ENCODE measurements at regions not wholly inside any gene's neighbourhood (a gene's known extent, or its start where the extent isn't known, plus 50 kb on each side); places are given as distances from the start of the nearest gene placed in this dataset.

GRCh38 chr2:199216253-199216652 lies 241.5 kb downstream of the SATB2 start:
- H3K4me3 ChIP-seq (ENCODE audit: control insufficient read depth, low read depth, low read length), result no peak overlapping the region
- TF ChIP-seq CTCF (conservative IDR thresholded peaks at IDR 0.05; ENCODE audit: control insufficient read depth, insufficient read depth, low read depth, low read length), result no peak
- DNase-seq (ENCODE audit: low read depth), result no peak

GRCh38 chr2:199207011-199207410 lies 250.7 kb downstream of the SATB2 start:
- no peak for TF ChIP-seq CTCF (conservative IDR thresholded peaks at IDR 0.05; ENCODE audit: control insufficient read depth, insufficient read depth, low read depth, low read length)

GRCh38 chr2:199206536-199206935 lies 251.2 kb downstream of the SATB2 start:
- TF ChIP-seq CTCF (conservative IDR thresholded peaks at IDR 0.05; ENCODE audit: control insufficient read depth, insufficient read depth, low read depth, low read length), result no peak
- no peak for DNase-seq (ENCODE audit: low read depth)
- no peak overlapping the region for H3K4me3 ChIP-seq (ENCODE audit: control insufficient read depth, low read depth, low read length)

More at GRCh38 chr2:199207011-199207410, 250.7 kb downstream of the SATB2 start:
- DNase-seq (ENCODE audit: low read depth), result no peak
- no peak overlapping the region for H3K4me3 ChIP-seq (ENCODE audit: control insufficient read depth, low read depth, low read length)

- no peak overlapping the region for H3K4me3 ChIP-seq (ENCODE audit: control insufficient read depth, low read depth, low read length)
- DNase-seq (ENCODE audit: low read depth), result no peak
- no peak for TF ChIP-seq CTCF (conservative IDR thresholded peaks at IDR 0.05; ENCODE audit: control insufficient read depth, insufficient read depth, low read depth, low read length)
These were observed 254.8 kb downstream of the SATB2 start for GRCh38 chr2:199202964-199203363.

- H3K4me3 ChIP-seq (ENCODE audit: control insufficient read depth, low read depth, low read length), result no peak overlapping the region
- DNase-seq (ENCODE audit: low read depth), result no peak
- TF ChIP-seq CTCF (conservative IDR thresholded peaks at IDR 0.05; ENCODE audit: control insufficient read depth, insufficient read depth, low read depth, low read length), result no peak
These were observed 256.2 kb downstream of the SATB2 start for GRCh38 chr2:199201539-199201938.

- TF ChIP-seq CTCF (conservative IDR thresholded peaks at IDR 0.05; ENCODE audit: control insufficient read depth, insufficient read depth, low read depth, low read length), result no peak
- no peak overlapping the region for H3K4me3 ChIP-seq (ENCODE audit: control insufficient read depth, low read depth, low read length)
- no peak for DNase-seq (ENCODE audit: low read depth)
These were observed 257.9 kb downstream of the SATB2 start for GRCh38 chr2:199199797-199200196.

- peak; percentile 11 for DNase-seq (ENCODE audit: low read depth)
- no peak for TF ChIP-seq CTCF (conservative IDR thresholded peaks at IDR 0.05; ENCODE audit: control insufficient read depth, insufficient read depth, low read depth, low read length)
- H3K4me3 ChIP-seq (ENCODE audit: control insufficient read depth, low read depth, low read length), result no peak overlapping the region
These were observed 260.3 kb downstream of the SATB2 start for GRCh38 chr2:199197448-199197847.

Data from fibroblast of mammary gland (primary cell).